Small intestine (tissue), 7 donors: ENCODE measurements at regions not wholly inside any gene's neighbourhood (a gene's known extent, or its start where the extent isn't known, plus 50 kb on each side); places are given as distances from the start of the nearest gene placed in this dataset.

Experiments used
- DNase-seq, 2 donors: peaks; one replicate each; pipeline versions ENCODE4 v3.0.0 to v3.0.0-alpha.2; 2013
- FAIRE-seq: peaks from 2 replicates; lab custom pipeline; 2012; peaks lifted over from hg19 to GRCh38; lab: Jason Lieb, UNC
- H3K27ac ChIP-seq, 3 donors: one replicate each; pipeline ENCODE4 v1.5.1; 2013; ENCODE audit warnings: low read length in 2 of 3, mild to moderate bottlenecking in 2 of 3, control low read depth in 1 of 3, inconsistent platforms in 1 of 3, low read depth in 1 of 3, moderate library complexity in 1 of 3
- H3K27me3 ChIP-seq, 3 donors: one replicate each; pipeline ENCODE4 v1.6.1; 2013; ENCODE audit warnings: low read length in 3 of 3, inconsistent platforms in 1 of 3; ENCODE audit not compliant: control insufficient read depth in 3 of 3, insufficient read depth in 3 of 3
- H3K36me3 ChIP-seq, 3 donors: one replicate each; pipeline ENCODE4 v1.6.1; 2013; ENCODE audit warnings: low read length in 3 of 3, inconsistent platforms in 1 of 3, low read depth in 1 of 3, mild to moderate bottlenecking in 1 of 3, moderate library complexity in 1 of 3; ENCODE audit not compliant: control insufficient read depth in 3 of 3, insufficient read depth in 2 of 3
- H3K4me1 ChIP-seq, 3 donors: one replicate each; pipeline ENCODE4 v1.6.1; 2013; ENCODE audit warnings: low read length in 2 of 3, inconsistent platforms in 1 of 3, low read depth in 1 of 3, mild to moderate bottlenecking in 1 of 3, moderate library complexity in 1 of 3; ENCODE audit not compliant: control insufficient read depth in 3 of 3, insufficient read depth in 2 of 3
- H3K4me3 ChIP-seq, 3 donors: one replicate each; pipeline ENCODE4 v1.5.1; 2013; ENCODE audit warnings: low read length in 3 of 3, control low read depth in 1 of 3, inconsistent platforms in 1 of 3, low read depth in 1 of 3, mild to moderate bottlenecking in 1 of 3, moderate library complexity in 1 of 3
- H3K9me3 ChIP-seq, 2 donors: one replicate each; pipeline ENCODE4 v1.6.1; 2013; ENCODE audit warnings: low read depth in 1 of 2, low read length in 1 of 2; ENCODE audit not compliant: control insufficient read depth in 2 of 2, insufficient read depth in 1 of 2
- WGBS, 3 donors: extraction: QIAGEN DNeasy Blood & Tissue Kit; methylation state at CpG; one replicate each; pipeline ENCODE4 v1.1.7; 2013; 5-methylcytosine and 5-hydroxymethylcytosine counted together
- donor health status: healthy with polysubstance abuse.
- donor health status: control.
- donor health status: control.
- donor health status: Bipolar disorder and iron deficiency.
- donor health status: healthy.

GRCh38 chr9:31820426-31820825 is 564.0 kb upstream of the ACO1 start:
- no peak overlapping the region for H3K4me3 ChIP-seq
- H3K9me3 ChIP-seq = peaks cover 0 to 4% of the 10 kb centered on the region in 2 donors
- H3K4me1 ChIP-seq = no peaks in the 10 kb centered on the region
- H3K27me3 ChIP-seq = no peaks in the 10 kb centered on the region
- no peak for DNase-seq
- H3K27ac ChIP-seq = no peak overlapping the region
- 64 to 85% (median 71%) methylated on average over 4 of the region's 4 CpGs for WGBS, 3 donors
- no peak for FAIRE-seq
- H3K36me3 ChIP-seq = no peaks in the 10 kb centered on the region

DNA sequence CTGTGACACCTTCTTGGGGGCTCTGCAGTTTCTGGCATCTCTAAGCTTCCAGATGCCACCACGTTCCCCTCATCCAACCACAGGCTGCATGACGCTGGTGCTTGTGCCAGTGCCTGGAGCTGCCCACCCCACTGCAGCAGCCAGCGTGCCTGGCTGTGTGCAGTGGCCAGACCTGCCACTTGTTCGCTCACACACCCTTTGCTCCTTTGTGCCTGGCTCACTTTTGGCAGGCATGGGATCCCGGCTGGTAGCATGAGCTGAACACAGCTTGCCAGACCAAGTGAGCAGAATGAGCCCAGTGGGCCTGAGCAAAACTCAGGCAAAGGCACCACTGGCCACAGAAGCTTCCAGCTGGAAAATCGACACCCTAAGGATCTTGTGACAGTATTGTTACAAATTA is 562.9 kb upstream of the ACO1 start:
- WGBS, 3 donors = 68 to 72% (median 69%) methylated on average over 6 of the region's 6 CpGs
- Histone ChIP-seq H3K9me3 (peaks cover 0 to 6% of the 10 kb centered on the region in 2 donors), H3K27ac (no peak overlapping the region), H3K36me3 (no peaks in the 10 kb centered on the region), H3K4me1 (no peaks in the 10 kb centered on the region), H3K27me3 (no peaks in the 10 kb centered on the region), H3K4me3 (no peak overlapping the region)
- FAIRE-seq (no peak), DNase-seq (no peak)

DNA sequence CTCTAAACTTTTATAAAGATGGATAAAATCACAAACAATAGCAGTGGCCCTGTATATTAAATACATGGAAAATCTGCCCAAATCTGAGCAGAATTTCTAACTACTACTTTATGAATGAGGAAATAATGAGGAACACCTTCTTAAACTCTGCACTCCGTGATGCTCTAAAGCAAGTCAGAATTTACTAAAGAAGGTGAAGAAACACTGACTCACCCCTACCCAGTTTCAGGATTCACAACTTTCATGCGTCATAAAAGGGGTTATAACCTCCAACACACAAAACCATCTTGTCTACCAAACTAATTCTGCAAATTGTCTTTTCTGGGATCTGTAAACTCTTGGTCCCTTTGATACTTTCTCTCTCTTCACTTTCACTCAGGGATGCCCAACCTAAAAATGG is 561.1 kb upstream of the ACO1 start:
- H3K4me1 ChIP-seq = no peaks in the 10 kb centered on the region
- 81 to 86% (median 83%) methylated on average over 2 of the region's 2 CpGs for WGBS, 3 donors
- no peak overlapping the region for H3K27ac ChIP-seq
- H3K27me3 ChIP-seq = no peaks in the 10 kb centered on the region
- no peak overlapping the region for H3K4me3 ChIP-seq
- H3K9me3 ChIP-seq = peaks cover 0 to 6% of the 10 kb centered on the region in 2 donors
- FAIRE-seq = no peak
- no peaks in the 10 kb centered on the region for H3K36me3 ChIP-seq
- no peak for DNase-seq

- Histone ChIP-seq H3K4me1 (no peaks in the 10 kb centered on the region), H3K27me3 (no peaks in the 10 kb centered on the region), H3K9me3 (peaks cover 0 to 6% of the 10 kb centered on the region in 2 donors), H3K36me3 (no peaks in the 10 kb centered on the region), H3K27ac (no peak overlapping the region), H3K4me3 (no peak overlapping the region)
- WGBS, 3 donors = 15 to 57% (median 46%) methylated on average over 2 of the region's 2 CpGs
- FAIRE-seq = no peak
- DNase-seq = peak in 1 of 2 donors; percentile 11
Observed at GRCh38 chr9:31824860-31825259, 559.6 kb upstream of the ACO1 start.

GRCh38 chr9:31837211-31837610 is 547.2 kb upstream of the ACO1 start:
- no peaks in the 10 kb centered on the region for H3K36me3 ChIP-seq
- WGBS, 3 donors = 69 to 78% (median 71%) methylated on average over 3 of the region's 3 CpGs
- no peaks in the 10 kb centered on the region for H3K9me3 ChIP-seq
- no peaks in the 10 kb centered on the region for H3K27me3 ChIP-seq
- no peaks in the 10 kb centered on the region for H3K4me1 ChIP-seq
- H3K27ac ChIP-seq = no peak overlapping the region
- DNase-seq (no peak), FAIRE-seq (no peak)
- H3K4me3 ChIP-seq = no peak overlapping the region

- no peaks in the 10 kb centered on the region for H3K9me3 ChIP-seq
- no peak for DNase-seq
- no peak overlapping the region for H3K27ac ChIP-seq
- 70 to 76% (median 72%) methylated on average over 1 of the region's 1 CpG for WGBS, 3 donors
- H3K4me1 ChIP-seq = no peaks in the 10 kb centered on the region
- H3K27me3 ChIP-seq = no peaks in the 10 kb centered on the region
- no peak for FAIRE-seq
- no peaks in the 10 kb centered on the region for H3K36me3 ChIP-seq
- no peak overlapping the region for H3K4me3 ChIP-seq
Observed at GRCh38 chr9:31839273-31839672, 545.2 kb upstream of the ACO1 start.

- 60 to 81% (median 73%) methylated on average over 4 of the region's 4 CpGs for WGBS, 3 donors
Observed at GRCh38 chr9:31840702-31841101, 543.7 kb upstream of the ACO1 start.

DNA sequence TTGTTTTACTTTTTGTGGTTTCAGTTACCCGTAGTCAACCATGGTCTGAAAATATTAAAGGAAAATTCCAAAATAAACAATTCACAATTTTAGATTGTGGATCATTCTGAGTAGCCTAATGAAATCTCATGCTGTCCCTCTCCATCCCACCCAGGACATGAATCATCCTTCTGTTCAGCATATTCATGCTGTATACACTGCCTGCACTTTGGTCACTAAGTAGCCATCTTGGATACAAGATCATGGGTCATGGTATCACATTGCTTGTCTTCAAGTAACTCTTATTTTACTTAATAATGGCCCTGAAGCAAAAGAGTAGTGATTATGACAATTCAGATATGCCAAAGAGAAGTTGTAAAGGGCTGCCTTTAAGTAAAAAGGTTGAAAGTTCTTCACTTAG is 536.5 kb upstream of the ACO1 start:
- Histone ChIP-seq H3K27ac (no peak overlapping the region), H3K27me3 (no peaks in the 10 kb centered on the region), H3K4me1 (no peaks in the 10 kb centered on the region), H3K9me3 (no peaks in the 10 kb centered on the region), H3K36me3 (no peaks in the 10 kb centered on the region), H3K4me3 (no peak overlapping the region)
- WGBS, 3 donors = 75 to 88% (median 77%) methylated on average over 1 of the region's 1 CpG
- DNase-seq (no peak), FAIRE-seq (no peak)

More at GRCh38 chr9:31840702-31841101, 543.7 kb upstream of the ACO1 start:
- FAIRE-seq (no peak), DNase-seq (no peak)
- Histone ChIP-seq H3K4me3 (no peak overlapping the region), H3K27me3 (no peaks in the 10 kb centered on the region), H3K36me3 (no peaks in the 10 kb centered on the region), H3K9me3 (no peaks in the 10 kb centered on the region), H3K27ac (no peak overlapping the region), H3K4me1 (no peaks in the 10 kb centered on the region)

DNA sequence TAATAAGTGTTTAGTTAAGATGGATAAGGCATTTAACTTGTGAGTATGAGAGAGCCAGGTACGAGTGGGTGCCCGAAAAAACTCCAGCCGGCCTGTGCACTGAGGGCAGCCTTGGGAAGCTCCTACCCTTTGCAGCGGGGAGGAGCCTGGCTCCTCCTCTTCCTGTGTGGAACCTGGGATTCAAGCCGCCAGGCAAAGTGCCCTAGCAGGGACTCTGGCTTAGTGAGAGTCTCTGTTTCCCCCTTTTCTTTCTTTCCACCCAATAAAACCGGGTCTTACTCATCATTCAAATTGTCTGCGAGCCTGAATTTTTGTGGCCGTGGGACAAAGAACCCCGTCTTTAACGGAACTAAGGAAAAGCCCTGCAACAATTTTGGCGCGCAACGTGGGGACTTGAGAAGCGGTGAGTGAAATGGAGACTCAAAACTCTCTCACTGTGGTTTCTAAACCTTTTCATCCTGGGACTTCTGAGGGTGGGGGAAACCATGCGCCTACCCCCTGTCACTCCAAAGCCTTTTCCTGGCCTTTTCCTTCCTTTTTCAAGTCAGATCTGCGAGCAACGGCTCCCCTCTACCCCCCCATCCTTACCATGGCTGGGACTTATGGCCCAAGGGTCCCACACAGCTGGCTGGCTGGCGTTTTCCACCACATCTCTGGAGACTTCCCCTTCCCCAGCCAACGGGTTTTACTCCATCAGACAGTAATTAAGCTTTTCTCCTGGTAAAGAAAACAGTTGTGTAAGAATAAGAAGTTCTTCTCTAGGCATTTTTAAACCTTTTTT is 535.7 kb upstream of the ACO1 start:
- no peak for FAIRE-seq
- H3K4me1 ChIP-seq = no peaks in the 10 kb centered on the region

More for the DNA sequence above, 535.7 kb upstream of the ACO1 start:
- Histone ChIP-seq H3K4me3 (no peak overlapping the region), H3K9me3 (no peaks in the 10 kb centered on the region), H3K27me3 (no peaks in the 10 kb centered on the region), H3K36me3 (no peaks in the 10 kb centered on the region), H3K27ac (no peak overlapping the region)
- DNase-seq = no peak
- WGBS, 3 donors = 82 to 84% (median 83%) methylated on average over 19 of the region's 19 CpGs
